HG03354 (cell line): ENCODE measurements at regions not wholly inside any gene's neighbourhood (a gene's known extent, or its start where the extent isn't known, plus 50 kb on each side); places are given as distances from the start of the nearest gene placed in this dataset.
"Not testable (repeated sequence)": the region's sequence is repeated elsewhere in the genome, so short reads cannot be mapped to it uniquely, and the experiment has no call there.

Source experiments
- ATAC-seq: cut with Tn5 transposase; IDR thresholded peaks from one replicate; pipeline ENCODE4 v1.9.1; 2021; ENCODE audit warnings: mild to moderate bottlenecking; ENCODE audit not compliant: unreplicated experiment, poor library complexity, severe bottlenecking

DNA sequence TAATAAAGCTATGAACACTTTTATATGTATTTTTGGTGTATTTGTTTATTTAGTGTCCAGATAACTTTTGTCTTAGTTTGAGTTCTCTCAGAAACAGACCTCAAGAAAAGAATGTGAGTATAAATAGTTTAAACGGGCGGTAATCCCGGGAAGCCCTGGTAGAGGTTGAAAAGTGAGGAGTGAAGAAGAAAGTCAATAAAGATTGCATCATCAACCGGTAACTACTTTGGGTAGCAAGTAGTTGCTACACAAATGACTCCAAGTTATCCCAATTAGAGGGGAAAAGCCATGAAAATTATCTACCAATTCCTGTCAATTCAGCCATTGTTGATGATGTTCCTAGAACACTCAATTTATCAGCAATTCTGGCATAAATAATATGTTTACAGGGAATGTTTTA is 870.3 kb upstream of the RAG2 start:
- ATAC-seq: no peak

DNA sequence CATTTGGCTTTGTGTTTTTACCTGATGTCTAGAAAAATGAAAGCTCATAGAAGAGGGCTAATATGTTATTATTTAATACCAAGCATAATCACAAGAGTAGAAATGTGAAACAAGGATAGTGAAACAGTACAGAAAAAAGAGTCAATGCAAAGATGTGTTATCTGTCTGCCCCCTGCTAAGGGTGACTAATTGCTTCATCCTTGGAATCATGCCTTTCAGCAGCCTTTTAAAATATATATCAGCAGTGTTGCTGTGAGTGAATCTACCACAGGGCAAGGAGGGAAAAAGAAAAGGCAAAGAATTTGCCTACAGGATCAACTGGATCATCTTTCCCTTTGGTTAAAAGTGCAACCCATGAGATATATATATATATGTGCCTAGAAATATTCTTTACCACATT is 867.2 kb upstream of the RAG2 start:
- ATAC-seq: no peak

DNA sequence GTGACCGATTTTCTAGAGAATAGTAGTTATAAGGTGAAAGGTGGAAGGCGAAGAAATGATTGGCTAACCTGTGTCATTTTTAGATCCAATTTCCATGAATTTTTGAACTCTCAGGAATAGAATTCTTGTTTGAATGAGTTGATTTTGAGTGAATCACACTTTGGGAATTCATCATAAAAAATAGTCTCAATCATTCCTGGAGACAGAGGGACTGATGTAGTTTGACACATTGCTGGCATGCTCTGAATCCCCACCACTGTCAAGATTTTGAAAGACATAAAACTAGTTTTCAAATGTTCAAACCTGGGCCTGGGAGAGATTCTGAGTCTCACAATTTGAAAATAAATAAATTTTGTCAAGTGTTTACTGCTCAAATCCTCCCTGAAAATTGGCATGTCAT is 861.4 kb upstream of the RAG2 start:
- no peak for ATAC-seq

DNA sequence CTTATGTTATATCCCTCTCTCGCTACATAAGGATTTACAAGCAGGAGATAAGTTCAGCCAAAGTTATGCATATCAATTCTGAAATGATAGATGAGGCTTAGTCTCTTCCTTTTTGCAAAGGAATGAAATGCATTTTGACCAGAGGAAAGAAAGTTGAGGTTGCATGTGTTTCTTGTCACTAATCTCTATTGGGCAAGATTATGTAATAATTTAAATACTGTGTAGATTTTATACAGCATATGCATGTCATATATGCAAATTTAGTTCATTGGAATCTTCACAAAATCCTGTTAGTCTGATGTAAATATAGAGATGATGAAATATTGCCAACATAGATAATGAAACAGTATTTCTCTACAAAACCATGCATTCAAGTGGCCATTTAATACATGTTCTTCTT is 858.7 kb upstream of the RAG2 start:
- no peak for ATAC-seq

DNA sequence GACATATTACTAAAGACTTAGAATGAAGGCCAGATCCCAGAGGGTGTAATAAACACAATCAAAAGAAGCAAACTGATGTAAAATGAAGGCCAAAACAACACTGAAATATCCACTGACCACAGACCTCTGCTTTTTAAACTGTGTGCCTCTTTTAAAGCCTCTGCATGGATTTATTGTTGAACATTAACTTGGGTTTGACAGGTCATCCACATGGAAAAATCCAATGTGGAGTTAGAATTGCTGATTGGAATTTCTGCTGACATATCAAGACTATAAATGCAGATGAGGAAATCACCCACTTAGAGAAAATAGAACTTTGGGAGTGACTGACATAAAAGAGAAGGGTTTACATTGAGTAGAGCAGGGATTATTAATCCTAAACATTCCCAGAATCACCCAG is 853.9 kb upstream of the RAG2 start:
- no peak for ATAC-seq

DNA sequence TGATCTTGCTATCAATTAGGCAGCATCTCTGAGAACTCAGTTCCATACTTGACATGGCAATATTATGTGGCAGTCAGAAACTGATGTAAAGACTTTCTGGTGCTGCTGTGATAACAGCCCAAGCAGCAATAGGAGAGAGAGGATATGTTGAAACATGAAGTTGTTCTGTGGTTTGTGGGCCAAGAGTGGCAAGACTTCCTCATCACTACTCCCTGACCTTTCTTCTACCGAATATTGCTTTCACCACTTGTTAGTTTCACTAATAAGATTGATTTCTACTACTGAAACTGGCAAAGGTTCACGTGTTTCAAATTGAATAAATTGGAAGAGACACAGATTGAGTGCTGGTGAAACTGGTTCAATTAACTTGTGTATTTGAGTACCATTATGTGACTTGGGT is 852.6 kb upstream of the RAG2 start:
- no peak for ATAC-seq

DNA sequence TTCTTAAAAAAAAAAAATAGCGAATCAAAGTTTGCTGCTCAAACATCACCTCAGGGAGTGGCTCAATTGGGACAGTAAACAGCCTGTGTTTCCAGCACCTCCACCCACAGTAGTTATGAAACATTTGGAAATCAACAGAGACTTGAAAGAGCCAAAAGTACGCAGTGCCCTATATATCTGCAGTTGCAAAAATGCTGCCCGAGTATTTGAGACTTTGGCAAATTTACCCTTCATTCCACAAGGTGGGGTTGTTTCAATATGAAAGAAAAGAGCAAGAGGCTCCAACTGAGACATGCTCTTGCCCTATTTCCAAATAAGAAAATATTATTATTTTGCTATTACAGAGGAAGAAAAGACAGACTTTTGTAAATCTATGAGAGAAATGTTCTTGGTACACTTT is 851.1 kb upstream of the RAG2 start:
- ATAC-seq: no peak

DNA sequence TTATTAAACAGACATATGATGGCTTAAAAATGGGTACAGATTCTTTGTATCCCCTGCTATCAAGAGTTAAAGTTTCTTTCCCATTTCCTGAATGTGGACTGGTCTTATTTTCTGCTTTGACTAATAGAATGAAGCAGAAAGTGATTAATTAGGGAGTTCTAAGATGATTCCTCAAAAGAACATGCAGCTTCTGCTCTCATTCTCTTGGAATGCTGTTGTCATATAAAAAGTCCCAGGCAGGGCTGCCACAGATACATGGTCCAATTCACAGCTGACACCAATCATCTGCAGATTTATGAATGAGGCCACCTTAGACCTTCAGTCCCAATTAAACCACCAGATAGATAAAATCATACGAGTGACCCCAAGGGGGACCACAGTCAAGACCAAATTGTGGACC is 844.5 kb upstream of the RAG2 start:
- no peak for ATAC-seq

DNA sequence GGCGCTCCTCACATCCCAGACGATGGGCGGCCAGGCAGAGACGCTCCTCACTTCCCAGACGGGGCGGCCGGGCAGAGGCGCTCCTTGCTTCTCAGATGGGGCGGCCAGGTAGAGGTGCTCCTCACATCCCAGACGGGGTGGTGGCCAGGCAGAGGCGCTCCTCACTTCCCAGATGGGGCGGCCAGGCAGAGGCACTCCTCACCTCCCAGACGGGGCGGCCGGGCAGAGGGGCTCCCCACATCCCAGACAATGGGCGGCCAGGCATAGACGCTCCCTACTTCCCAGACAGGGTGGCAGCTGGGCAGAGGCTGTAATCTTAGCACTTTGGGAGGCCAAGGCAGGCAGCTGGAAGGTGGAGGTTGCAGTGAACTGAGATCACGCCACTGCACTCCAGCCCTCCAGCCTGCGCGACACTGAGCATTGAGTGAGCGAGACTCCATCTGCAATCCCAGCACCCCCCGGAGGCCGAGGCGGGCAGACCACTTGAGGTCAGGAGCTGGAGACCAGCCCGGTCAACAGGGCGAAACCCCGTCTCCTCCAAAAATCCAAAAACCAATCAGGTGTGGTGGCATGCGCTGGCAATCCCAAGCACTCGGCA is 833.7 kb upstream of the RAG2 start:
- ATAC-seq: not testable (repeated sequence)

DNA sequence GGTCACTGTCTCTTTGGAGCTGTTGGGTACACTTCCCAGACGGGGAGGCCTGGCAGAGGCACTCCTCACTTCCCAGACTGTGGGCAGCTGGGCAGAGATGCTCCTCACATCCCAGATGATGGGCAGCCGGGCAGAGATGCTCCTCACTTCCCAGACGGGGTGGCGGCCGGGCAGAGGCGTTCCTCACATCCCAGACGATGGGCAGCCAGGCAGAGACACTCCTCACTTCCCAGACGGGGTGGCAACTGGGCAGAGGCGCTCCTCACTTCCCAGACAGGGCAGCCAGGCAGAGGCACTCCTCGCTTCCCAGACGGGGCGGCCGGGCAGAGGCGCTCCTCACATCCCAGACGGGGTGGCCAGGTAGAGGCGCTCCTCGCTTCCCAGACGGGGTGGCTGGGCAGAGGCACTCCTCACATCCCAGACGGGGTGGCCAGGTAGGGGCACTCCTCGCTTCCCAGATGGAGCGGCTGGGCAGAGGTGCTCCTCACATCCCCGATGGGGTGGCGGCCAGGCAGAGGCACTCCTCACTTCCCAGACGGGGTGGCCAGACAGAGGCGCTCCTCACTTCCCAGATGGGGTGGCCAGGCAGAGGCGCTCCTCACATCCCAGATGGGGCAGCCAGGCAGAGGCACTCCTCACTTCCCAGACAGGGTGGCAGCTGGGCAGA is 833.1 kb upstream of the RAG2 start:
- not testable (repeated sequence) for ATAC-seq

DNA sequence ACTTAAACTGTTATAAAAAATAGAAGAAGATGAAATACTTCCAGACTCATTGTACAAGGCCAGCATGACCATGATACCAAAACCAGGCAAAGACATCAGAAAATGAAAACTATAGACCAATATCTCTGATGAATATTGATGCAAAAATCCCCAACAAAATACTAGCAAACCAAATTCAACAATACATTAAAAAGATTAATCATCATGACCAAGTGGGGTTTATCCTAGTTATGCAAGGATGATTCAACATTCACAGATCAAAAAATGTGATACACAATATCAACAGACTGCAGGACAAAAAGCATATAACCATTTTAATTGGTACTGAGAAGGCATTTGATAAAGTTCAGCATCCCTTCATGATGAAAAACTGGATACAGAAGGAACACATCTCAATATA is 824.5 kb upstream of the RAG2 start:
- no peak for ATAC-seq

DNA sequence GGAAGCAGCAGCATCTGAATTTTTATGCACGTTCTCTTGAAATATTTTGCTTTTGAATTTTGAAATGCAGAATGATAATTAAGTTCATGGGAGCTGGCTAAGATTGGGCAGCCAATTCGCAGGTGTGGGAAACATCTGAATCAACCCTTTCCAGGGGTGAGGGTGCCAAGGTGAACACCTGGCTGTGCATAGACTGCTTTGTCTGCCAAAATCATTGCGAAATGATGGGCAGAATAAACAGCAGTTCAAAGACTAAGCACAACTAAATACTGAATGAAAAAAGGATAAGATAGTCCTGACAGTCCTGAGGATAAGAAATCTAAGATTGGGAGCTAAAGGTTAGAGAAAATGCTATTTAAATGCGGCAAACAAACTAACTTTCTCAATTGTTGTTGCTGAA is 813.3 kb upstream of the RAG2 start:
- no peak for ATAC-seq

DNA sequence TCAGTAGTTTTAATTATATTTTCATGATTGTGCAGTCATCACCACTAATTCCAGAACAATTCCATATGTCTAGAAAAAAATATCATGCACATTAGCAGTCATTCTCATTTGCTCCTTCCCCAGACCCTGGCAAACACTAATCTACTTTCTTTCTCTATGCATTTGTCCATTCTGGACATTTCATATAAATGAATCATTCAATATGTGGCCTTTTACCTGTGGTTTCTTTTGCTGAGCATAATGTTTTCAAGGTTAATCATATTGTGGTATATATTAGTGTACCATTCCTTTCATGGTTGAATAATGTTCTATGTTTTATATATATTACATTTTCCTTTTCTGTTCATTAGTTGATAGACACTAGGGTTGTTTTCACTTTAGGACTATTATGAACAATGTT is 811.1 kb upstream of the RAG2 start:
- no peak for ATAC-seq

DNA sequence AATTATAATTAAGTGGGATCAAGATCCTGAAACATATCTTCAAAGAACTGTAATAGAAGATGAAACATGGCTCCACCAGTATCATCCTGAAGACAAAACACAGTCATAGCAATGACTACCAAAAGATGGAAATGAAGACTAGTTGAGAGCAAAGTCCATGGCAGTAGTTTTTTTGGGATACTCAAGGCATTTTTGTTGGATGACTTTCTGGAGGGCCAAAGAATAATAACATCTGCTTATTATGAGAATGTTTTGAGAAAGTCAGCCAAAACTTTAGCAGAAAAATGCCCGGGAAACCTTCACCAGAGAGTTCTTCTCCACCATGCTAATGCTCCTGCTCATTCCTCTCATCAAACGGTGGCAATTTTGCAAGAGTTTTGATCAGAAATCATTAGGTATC is 809.4 kb upstream of the RAG2 start:
- no peak for ATAC-seq

DNA sequence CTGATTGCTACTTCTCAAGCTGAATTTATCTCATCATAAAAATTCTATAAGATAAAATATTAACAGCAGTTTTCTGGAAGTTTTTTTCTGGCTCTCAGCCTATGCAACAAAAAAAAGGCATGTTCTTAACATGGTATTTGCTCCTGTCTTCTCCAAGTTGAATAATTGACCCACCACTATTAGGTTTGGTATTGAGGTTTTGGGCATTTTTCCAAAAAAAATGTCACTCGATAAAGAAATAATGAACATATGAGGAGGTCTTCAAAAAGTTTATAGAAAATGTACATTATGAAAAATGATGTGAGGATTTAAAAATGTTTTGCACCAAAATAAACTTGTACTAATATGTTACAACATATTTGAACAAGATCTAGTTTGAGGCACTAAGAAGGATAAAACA is 808.6 kb upstream of the RAG2 start:
- ATAC-seq: no peak

DNA sequence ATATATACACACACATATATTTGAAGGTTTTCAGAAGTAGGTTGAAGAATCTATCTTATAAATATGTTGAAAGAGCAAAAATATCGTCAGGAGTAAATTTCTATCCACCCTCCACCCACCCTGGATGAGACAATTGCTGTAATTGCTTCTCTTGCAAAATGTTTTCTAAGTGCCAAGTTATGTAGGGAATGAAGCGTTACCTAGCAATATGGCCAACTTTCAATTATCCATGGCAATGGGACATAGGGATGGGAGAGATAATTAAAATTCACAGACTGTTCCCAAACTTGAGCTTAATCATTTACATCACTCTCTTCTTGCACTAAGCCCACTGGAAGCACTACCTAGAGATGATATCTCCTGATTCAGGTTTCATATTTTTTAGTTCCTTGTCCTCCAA is 806.2 kb upstream of the RAG2 start:
- no peak for ATAC-seq

DNA sequence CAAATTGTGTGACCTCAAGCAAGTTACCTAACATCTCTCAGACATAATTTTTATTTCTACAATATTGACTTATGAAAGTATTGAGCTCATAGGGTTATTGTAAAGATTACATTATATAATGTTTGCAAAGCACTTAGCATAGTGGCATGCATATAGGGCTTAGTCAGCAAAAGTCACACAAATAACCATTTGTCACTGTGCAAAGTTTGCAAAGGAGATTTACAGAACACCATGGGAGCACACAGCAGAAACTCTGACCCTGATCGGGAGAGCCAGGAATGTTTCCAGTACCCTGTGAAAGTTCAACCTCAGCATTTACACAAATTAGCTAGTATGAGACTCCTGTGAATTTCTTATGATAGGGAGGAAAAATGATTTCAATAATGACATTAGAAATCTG is 804.6 kb upstream of the RAG2 start:
- ATAC-seq: no peak

DNA sequence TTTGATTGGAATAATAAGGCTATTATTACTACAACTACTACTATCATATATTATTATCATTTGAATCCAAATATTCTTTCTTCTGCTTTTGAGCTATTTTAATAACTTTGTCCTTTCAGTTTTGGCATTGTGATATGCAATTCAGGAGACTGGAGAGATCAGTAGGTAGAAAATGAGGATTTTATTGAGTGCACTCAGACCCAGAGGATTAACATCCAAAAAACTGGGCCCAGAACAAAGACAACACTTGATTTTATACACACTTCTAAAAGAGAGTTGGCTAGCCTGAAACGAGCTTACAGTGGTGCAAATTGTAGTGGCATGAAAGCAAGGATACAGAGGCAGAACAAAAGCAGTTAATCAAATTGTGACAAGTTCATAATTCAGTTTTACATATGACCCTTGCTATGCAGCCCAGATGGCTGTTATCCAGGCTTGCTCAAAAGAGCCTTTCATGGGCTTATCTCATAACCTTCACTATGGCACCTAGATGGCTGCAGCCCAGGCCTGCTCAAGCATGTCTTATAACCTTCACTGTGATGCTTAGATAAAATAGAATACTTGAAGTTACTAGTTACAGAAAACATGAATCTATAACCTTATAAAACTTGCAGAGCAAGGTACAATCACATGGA is 796.3 kb upstream of the RAG2 start:
- no peak for ATAC-seq

DNA sequence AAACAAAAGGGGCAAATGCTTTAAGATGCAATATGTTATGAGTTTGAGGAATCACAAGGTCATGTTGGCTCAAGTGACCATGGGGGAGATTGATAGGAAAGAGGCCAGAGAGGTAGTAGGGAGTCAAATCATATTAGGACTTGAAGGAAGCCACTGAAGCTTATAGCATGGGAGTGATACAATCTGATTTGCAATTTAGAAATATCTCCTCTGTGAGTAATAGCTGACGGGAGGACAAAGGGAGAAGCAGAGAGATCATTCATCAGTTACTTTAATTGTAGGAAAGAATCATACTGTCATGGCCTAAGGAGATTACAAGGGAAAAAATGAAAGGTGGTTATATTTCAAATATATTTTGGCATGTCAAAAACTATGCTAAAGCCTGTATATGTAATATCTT is 793.6 kb upstream of the RAG2 start:
- ATAC-seq: no peak

DNA sequence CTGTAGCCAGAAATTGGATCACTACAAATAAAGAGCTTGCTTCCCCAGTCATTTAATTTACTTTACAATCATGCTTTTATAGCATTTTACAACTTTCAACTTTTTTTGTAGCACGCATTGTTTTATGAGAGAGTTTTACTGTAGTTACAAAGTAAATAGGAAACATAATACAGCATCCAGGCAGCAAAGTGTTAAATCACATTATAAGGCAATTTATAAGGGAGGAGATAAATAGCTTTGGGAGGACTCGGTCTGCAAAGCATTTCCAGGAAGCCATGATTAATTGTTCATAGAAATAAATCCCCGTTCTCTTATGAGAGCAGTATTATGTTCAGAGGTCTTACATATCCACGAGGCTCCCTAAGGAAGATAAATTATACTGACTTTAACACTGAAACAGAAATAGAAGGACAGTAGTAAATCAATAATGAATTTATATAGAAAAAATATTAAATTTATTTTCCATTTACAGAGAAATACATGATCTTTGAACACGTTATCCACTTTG is 792.6 kb upstream of the RAG2 start:
- ATAC-seq: no peak

DNA sequence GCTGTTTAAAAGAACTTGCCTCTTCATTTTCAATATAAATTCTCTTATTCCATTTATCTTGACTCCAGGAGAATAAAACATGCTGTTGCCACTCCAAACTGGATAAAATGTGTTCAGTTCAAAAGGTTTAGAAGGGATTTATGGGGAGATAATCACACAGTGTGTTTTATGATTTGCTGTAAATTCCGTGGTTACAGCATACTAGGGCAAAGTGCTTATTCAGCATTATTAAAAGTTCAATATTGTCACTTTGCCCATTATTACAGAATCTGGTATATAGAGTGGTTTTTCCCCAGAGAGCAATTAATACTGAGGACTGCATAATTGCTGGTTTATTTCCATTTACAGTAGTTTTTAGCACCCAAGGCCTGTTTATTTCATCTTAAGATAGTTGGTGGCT is 780.9 kb upstream of the RAG2 start:
- no peak for ATAC-seq
